ENCODE measurements at regions not wholly inside any gene's neighbourhood (a gene's known extent, or its start where the extent isn't known, plus 50 kb on each side); places are given as distances from the start of the nearest gene placed in this dataset.

DNA sequence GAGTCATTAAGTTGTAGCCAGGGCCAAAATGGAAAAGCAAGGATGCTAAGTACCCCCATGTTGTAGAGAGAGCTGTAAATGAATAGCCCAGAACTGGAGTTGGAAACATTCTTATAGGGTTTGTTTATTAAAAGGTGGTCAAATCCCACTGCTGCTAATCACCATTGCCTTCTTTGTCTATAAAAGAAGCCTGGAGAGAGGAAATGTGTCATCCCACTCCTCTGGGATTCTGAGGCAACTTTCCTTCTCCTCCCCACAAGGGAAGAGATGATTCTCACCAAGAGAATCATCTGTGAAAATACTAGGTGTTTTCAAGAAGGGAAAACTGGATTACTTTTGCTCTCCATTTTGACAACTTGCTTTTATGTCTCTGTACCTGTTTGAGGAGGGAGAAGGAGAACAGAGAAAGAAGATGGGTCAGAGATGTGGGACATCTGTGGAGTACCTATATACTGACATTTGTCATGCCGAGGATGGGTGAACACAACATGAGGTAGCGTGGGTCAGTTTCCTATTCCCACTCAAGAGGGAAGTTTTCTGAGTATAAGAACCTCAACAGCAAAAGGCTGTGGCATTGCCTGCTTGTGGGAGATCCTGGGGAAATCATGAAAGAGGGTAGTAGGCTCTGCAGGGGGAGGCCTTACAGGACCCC is 262.2 kb downstream of the KIF20B start:
- Histone ChIP-seq H3K4me3 (no peak overlapping the region), H3K27ac (no peak overlapping the region), H3K36me3 (no peaks in the 10 kb centered on the region), H3K9me3 (no peaks in the 10 kb centered on the region), H3K27me3 (no peaks in the 10 kb centered on the region), H3K4me1 (no peaks in the 10 kb centered on the region)
- in situ Hi-C loops (cut with MboI; ENCODE audit: low sequenced_read_pairs in 4 of 4), result no loop called here
- DNase-seq (no peak), ATAC-seq (no peak)
- TF ChIP-seq POLR2A (IDR thresholded peaks at IDR 0.05), result no peak
- TF ChIP-seq, protein P1, sequence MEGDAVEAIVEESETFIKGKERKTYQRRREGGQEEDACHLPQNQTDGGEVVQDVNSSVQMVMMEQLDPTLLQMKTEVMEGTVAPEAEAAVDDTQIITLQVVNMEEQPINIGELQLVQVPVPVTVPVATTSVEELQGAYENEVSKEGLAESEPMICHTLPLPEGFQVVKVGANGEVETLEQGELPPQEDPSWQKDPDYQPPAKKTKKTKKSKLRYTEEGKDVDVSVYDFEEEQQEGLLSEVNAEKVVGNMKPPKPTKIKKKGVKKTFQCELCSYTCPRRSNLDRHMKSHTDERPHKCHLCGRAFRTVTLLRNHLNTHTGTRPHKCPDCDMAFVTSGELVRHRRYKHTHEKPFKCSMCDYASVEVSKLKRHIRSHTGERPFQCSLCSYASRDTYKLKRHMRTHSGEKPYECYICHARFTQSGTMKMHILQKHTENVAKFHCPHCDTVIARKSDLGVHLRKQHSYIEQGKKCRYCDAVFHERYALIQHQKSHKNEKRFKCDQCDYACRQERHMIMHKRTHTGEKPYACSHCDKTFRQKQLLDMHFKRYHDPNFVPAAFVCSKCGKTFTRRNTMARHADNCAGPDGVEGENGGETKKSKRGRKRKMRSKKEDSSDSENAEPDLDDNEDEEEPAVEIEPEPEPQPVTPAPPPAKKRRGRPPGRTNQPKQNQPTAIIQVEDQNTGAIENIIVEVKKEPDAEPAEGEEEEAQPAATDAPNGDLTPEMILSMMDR (IDR thresholded peaks at IDR 0.05 in 4 of 5, conservative IDR thresholded peaks at IDR 0.05 in 1 of 5), result no peak
- intact Hi-C loops (cut with DNase I; ENCODE audit: low total_unique reads), result no loop called here

DNA sequence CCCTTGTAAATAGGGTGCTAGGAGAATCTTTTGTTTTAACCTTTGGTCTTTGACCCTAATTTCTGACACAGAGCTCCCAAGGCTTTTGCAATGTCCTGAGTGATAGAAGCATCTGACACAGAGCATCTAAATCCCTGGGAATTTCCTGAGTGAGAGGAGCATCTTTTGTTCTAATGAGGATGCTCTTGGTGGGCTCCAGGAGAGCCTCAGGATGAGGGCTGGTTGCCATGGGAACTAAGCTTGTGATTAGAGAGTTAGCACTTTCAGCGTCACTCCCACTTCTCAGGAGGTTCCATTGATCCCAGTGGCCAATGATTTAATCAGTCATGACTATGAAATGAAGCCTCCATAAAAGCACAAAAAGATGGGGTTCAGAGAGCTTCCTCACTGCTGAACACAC is 264.8 kb downstream of the KIF20B start:
- Histone ChIP-seq H3K27me3 (no peaks in the 10 kb centered on the region), H3K36me3 (no peaks in the 10 kb centered on the region), H3K9me3 (no peaks in the 10 kb centered on the region), H3K4me1 (no peaks in the 10 kb centered on the region), H3K4me3 (no peak overlapping the region), H3K27ac (no peak overlapping the region)
- intact Hi-C loops (cut with DNase I; ENCODE audit: low total_unique reads) (no loop called here), in situ Hi-C loops (cut with MboI; ENCODE audit: low sequenced_read_pairs in 4 of 4) (no loop called here)
- DNase-seq, result no peak
- TF ChIP-seq POLR2A (IDR thresholded peaks at IDR 0.05), result no peak
- TF ChIP-seq, protein P1 (IDR thresholded peaks at IDR 0.05 in 4 of 5, conservative IDR thresholded peaks at IDR 0.05 in 1 of 5), result no peak
- ATAC-seq, result no peak

DNA sequence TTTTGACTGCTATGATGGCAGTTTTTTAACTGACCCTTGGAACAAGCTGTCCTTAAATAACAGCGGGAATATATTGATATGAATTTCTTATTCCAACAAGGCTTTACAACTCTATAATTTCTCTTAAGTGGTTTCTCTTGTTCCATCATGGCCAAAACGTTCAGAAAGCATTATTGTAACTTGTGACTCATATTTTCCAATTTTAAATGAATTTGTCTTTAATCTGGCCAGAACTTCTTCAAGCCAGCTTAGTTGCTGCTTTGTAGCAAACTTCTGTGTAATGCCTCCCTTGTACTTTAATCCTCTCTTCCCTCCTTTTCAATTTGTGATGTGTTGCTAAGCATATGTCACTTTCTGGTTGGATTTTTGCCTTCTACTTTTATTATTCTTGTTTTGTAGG is 271.9 kb downstream of the KIF20B start:
- H3K9me3 ChIP-seq, result no peaks in the 10 kb centered on the region
- no peaks in the 10 kb centered on the region for H3K36me3 ChIP-seq
- TF ChIP-seq, protein P1 (IDR thresholded peaks at IDR 0.05 in 4 of 5, conservative IDR thresholded peaks at IDR 0.05 in 1 of 5), result no peak
- no peak for TF ChIP-seq POLR2A (IDR thresholded peaks at IDR 0.05)
- DNase-seq, result no peak
- H3K4me3 ChIP-seq, result no peak overlapping the region
- no peaks in the 10 kb centered on the region for H3K4me1 ChIP-seq
- no peaks in the 10 kb centered on the region for H3K27me3 ChIP-seq
- in situ Hi-C loops (cut with MboI; ENCODE audit: low sequenced_read_pairs in 4 of 4) (no loop called here), intact Hi-C loops (cut with DNase I; ENCODE audit: low total_unique reads) (no loop called here)
- no peak for ATAC-seq
- no peak overlapping the region for H3K27ac ChIP-seq

DNA sequence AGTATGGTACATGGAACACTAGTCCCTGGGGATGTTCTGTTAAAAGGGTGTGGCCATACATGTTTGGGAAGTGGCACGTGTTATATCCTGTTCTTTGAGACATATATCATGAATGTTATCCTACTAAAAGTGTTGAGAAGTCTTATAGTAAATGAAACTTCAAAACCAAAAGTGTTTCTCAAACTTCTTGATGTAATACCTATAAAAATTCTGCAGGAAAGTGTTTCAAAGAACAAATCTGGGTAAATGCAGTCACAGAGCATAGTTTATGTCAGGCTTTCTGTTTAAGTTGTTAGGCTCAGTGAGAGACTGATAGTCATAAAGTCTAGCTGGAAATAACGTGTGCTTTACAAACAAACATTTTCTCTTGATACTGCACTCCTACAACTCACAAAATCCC is 273.7 kb downstream of the KIF20B start:
- intact Hi-C loops (cut with DNase I; ENCODE audit: low total_unique reads) (no loop called here), in situ Hi-C loops (cut with MboI; ENCODE audit: low sequenced_read_pairs in 4 of 4) (no loop called here)
- DNase-seq (no peak), ATAC-seq (no peak)
- Histone ChIP-seq H3K27ac (no peak overlapping the region), H3K4me3 (no peak overlapping the region), H3K4me1 (no peaks in the 10 kb centered on the region), H3K27me3 (no peaks in the 10 kb centered on the region), H3K36me3 (no peaks in the 10 kb centered on the region), H3K9me3 (no peaks in the 10 kb centered on the region)
- no peak for TF ChIP-seq POLR2A (IDR thresholded peaks at IDR 0.05)
- TF ChIP-seq, protein P1 (IDR thresholded peaks at IDR 0.05 in 4 of 5, conservative IDR thresholded peaks at IDR 0.05 in 1 of 5), result no peak

DNA sequence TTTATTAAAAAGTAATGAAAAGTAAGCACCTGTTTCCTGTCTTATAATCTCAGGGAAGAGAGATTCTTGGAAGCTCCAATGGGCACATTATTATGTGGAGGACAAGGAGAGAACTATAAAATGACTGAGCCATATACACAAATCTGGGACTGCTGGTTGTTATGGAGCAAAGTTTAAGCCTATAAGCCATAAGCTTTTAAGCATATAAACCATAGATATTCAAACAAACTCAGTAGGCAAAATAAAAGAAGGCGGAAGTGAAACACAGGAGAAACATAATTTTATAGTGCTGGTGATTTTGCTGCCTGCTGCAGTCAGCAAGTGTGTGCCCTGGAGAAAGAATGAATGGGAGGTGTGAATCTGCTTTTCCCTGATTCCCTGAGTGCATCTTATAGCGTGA is 274.4 kb downstream of the KIF20B start:
- H3K36me3 ChIP-seq, result no peaks in the 10 kb centered on the region
- TF ChIP-seq, protein P1 (IDR thresholded peaks at IDR 0.05 in 4 of 5, conservative IDR thresholded peaks at IDR 0.05 in 1 of 5), result no peak
- TF ChIP-seq POLR2A (IDR thresholded peaks at IDR 0.05), result no peak
- no peaks in the 10 kb centered on the region for H3K4me1 ChIP-seq
- intact Hi-C loops (cut with DNase I; ENCODE audit: low total_unique reads), result no loop called here
- ATAC-seq (no peak), DNase-seq (no peak)
- no peaks in the 10 kb centered on the region for H3K27me3 ChIP-seq
- H3K27ac ChIP-seq, result no peak overlapping the region
- no peak overlapping the region for H3K4me3 ChIP-seq
- no peaks in the 10 kb centered on the region for H3K9me3 ChIP-seq
- in situ Hi-C loops (cut with MboI; ENCODE audit: low sequenced_read_pairs in 4 of 4), result no loop called here

All from gastrocnemius medialis (tissue), 4 donors.